KG1 (cell line): ENCODE measurements at regions not wholly inside any gene's neighbourhood (a gene's known extent, or its start where the extent isn't known, plus 50 kb on each side); places are given as distances from the start of the nearest gene placed in this dataset.
"Not testable (repeated sequence)": the region's sequence is repeated elsewhere in the genome, so short reads cannot be mapped to it uniquely, and the experiment has no call there.

Experiments used
- DNase-seq: peaks from one replicate; lab custom pipeline; 2025; lab: John Stamatoyannopoulos, UW

DNA sequence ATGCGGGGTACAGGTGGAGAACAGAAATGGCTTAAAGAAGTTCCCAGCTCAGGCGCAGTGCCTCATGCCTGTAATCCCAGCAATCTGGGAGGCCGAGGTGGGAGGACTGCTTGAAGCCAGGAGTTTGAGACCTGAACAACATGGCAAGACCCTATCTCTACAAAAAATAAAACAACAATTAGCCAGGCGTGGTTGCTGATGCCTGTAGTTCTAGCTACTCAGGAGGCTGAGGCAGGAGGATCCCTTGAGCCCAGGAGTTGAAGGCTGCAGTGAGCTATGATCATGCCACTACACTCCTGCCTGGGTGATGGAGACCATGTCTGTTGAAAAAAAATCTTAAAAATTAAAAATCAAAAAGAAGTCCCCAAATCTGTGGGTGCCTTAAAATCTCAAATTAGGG, 228.3 kb upstream of the WSB1 start:
- DNase-seq, result no peak

DNA sequence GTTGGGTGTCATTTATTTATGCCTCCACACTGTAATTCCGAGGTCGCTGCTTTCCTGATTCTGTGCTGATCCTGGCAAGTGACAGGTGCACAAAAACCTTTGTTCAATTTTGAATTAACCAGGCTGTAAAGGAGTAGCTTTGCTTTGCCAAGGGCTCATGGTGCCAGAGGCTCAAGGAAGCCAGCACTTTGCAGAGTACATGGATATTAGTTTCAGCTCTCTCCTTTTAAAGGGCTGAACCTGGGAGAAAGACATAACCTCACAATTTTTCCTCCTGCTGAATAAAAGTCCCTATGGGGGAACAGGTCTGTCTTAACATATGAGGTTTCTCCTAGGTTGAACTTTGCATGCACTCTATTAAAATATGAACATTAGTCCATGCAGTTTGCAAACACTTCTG, 227.6 kb upstream of the WSB1 start:
- no peak for DNase-seq

DNA sequence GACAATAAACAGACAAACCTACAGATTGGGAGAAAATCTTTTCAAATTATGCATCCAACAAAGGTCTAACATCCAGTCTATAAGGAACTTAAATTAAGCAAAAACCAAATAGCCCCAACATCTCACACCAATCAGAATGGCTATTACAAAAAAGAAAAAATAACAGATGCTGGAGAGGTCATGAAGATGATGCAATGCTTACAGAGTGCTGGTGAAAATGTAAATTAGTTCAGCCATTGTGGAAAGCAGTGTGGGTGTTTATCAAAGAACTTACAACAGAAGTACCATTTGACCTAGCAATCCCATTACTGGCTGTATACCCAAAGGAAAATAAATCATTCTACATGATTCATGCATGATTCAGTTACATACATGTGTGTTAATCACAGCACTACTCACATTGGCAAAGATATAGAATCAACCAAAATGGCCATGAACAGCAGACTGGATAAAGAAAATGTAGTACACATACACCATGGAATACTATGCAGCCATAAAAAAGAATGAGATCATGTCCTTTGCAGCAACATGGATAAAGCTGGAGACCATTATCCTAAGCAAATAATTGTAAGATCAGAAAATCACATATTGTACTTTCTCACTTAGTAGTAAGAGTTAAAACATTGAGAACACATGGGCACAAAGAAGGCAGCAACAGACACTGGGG, 223.9 kb upstream of the WSB1 start:
- no peak for DNase-seq

DNA sequence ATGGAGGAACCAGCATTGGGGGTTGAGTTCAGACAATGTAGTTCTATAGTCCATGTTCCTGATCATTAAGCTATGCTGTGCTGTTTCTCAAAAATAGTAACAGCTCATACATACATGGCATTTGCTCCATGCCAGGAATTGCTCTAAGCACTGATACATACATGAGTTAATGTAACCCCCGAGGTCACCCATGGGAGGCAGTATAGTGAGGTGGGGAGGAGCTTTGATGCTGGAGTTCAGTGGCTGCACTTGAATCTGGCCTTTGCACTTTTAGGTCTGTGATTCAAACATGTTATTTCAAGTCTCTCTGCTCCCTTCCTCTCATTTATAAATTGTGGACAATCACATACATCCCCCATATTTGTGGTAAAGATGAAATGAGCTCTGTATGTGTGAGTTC, 223.1 kb upstream of the WSB1 start:
- no peak for DNase-seq

DNA sequence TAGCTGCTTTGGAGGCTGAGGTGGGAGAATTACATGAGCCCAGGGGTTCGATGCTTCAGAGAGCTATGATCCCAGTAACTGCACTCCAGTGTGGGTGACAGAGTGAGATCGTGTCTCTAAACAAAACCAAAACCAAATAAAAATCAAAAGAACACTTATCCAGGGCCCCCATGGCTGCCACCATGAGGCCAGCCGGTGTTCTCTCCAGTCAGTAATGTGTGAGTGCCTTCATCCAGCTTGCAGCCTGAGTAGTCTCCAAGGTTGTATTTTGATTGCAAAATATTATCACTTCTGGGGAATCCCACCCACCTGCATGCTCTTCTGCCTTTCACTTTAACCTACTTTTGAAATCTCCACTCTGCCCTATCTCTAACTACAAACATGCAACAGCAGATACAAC, 221.0 kb upstream of the WSB1 start:
- no peak for DNase-seq

DNA sequence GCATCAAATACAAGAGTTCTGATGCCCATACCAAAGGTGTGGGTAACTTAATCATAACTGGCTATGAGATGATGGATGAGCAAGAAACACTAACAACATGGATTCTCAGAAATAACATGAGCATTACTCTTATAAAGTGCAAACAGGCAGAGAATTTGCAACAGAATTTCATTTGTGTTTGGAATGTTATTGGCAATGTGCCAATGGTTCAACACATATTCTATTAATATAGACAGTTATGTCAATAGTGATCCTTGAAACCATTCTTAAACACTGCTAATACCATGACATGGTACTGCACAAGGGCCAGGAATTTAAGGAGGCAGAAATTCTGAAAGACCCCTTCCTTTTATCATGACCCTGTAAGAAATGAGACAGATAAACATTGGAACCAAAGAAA, 217.1 kb upstream of the WSB1 start:
- DNase-seq, result no peak

DNA sequence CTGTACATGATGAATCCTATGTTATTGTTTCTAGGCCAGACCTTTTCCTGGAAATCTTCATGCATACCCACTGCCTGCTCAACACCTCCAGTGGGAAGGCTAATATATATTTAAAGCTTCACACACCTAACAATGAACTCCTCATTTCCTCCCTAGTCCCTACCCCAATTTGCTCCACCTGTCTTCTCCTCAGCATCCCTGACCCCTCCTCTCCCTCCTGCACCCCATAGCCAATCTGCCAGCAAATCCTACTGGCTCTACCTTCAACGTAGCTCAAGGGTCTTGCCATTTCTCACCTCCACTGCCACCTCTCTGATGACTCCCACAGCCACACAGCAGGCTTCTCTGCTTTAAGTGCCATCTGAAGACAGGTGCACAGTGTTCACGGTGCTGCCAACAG, 215.6 kb upstream of the WSB1 start:
- DNase-seq, result no peak

DNA sequence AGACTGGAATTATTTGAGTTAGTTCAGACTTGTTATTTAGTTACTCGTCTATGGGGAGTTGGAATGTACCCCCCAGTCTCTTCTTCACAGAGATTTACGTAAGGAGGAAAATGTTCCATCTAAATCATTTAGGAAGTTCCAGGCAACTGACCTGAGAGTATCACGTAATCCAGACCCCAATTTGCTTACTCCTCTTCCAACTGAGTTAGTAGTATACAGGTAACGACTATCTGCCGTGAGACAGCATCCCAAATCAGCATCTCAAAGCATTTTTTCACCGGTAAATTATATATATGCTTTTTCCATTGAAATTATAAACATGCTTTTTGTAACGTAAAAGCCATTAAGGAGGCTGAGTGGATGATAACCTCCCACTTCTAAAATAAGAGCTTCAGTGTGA, 214.3 kb upstream of the WSB1 start:
- DNase-seq, result no peak

DNA sequence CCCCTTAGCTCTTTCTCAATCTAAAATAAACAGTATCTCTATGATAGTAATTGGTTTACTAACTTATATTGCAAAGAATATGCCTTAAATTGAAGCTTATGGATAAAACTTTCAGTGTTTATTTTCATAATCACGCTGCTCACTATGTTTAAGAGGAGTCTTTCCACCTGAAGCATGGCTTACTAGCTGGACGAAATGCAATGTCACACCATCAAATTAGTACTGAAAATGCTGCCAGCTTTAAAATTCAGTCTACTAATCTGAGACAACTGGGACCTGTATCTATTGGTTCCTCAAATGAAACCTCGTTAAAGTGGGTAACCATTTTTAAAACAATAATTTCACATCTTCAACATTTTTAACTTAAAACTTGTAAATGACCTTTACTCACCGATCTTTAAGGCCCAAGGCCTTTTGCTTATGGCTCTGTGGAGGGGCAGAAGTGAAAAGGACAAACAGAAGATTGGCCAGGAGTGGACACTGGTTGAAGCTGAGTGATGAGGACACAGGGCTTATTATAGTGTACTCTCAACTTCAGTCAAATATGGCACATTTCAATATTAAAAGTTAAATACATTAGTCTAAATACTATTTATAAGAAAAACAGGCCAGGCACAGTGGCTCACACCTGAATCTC, 212.8 kb upstream of the WSB1 start:
- no peak for DNase-seq

DNA sequence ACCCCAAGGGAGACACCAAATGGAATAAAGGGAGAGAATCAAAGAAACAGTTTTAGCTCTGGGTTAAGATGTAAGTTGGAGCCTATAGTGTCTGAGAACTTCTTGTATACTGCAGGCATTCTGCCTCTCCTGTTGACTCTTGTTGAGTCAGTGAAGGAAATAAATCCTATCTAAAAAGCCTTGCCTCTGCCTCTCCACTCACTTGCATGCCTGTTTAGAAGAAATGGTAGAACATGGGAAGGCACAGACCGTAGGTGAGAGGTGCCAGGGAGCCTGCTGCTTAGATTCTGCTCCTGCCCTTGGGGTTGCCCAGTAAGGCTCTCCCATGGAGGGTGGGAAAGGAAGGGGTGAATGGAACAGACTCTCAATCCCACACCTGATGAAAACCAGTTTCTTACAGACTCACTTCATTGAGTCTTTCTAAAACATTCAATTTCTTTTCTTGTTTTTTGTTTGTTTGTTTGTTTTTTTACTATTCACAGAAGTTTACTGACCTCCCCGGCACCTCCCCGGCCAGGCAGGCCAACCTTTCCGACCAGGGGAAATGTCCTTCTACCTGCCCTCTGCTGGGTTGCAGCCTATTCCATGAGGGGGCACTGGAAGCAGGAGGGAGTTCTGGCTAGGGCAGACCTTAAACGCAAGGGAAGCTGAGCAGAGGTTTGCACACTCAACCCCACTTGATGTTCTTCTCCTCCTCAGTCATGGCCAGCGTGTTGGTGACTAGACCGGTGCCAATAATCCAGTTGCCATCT, 211.7 kb upstream of the WSB1 start:
- no peak for DNase-seq

DNA sequence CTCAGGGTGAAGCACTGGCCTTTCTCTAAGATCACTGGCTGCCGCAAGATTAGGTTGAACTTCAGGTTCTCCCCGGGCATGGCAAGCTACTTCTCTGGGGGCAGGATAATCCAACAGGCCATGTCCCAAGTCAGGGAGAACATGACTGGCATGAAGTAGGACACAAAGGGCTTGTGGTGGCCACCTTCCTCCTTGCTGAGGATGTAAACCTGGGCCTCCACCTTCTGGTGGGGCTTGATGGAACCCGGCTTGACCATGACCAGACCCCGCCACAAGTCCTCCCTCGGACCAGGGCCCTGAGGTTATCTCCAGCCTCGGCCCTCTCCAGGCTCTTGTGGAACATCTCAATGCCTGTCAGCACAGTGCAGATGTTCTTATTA, 211.1 kb upstream of the WSB1 start:
- no peak for DNase-seq

DNA sequence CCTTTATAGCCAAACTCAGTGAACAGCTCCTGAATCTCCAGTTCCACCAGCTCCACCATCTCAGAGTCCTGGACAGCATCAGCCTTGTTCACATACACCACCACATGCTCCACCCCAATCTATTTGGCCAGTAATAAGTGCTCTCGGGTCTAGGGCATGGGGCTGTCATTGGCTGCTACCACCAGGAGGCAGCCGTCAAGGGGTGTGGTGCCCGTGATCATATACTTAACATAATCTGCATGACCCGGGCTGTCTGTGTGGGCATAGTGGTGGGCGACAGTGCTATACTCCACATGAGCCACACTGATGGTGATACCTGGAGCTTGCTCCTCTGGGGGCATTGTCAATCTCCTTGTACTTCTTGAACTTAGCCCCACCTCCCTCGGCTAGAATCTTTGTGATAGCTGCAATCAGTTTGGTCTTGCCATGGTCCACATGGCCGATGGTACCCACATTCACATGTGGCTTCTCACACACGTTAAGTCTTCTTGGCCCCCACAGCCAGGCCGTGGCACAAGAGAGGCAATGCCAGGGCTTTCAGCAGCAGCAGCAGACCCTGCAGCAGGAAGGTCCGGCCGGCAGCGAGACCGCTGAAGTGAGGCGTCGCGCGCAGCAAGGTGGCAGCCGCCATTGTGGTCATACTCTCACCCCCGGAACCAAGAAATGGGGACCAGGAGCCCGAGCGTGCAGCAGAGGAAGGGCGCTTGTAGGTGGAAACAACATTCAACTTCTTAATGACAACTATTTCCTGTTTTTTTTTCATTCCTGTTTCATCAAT, 210.3 kb upstream of the WSB1 start:
- no peak for DNase-seq

DNA sequence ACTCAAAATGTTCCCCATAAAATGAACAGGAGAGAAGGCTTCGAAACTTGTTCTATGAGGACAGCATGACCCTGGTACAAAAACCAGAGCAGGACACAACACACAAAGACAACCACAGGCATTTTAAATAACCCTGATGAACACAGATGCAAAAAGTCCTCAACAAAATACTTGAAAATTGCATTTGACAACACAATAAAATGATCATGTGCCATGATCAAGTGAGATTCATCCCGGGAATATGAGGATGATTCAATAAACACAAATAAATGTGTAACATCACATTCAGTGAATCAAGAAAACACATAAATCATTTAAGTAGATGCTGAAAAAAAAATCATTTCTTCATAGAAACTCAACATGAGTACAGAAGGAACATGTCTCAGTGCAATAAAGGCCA, 208.4 kb upstream of the WSB1 start:
- no peak for DNase-seq

DNA sequence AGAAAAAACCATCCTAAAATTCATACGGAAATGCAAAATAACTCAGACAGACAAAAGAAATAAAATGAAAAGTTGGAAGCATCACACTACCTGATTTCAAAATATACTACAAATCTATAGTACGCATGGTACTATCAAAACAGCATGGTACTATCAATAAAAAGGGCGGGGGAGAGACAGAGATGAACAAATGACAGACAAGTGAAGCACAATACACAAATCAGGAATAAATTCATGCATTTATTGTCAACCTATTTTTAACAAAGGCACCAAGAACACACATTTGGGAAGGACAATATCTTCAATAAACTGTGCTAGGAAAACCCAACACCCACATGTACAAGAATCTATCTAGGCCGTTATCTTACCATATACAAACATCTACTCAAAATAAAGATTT, 207.4 kb upstream of the WSB1 start:
- no peak for DNase-seq

DNA sequence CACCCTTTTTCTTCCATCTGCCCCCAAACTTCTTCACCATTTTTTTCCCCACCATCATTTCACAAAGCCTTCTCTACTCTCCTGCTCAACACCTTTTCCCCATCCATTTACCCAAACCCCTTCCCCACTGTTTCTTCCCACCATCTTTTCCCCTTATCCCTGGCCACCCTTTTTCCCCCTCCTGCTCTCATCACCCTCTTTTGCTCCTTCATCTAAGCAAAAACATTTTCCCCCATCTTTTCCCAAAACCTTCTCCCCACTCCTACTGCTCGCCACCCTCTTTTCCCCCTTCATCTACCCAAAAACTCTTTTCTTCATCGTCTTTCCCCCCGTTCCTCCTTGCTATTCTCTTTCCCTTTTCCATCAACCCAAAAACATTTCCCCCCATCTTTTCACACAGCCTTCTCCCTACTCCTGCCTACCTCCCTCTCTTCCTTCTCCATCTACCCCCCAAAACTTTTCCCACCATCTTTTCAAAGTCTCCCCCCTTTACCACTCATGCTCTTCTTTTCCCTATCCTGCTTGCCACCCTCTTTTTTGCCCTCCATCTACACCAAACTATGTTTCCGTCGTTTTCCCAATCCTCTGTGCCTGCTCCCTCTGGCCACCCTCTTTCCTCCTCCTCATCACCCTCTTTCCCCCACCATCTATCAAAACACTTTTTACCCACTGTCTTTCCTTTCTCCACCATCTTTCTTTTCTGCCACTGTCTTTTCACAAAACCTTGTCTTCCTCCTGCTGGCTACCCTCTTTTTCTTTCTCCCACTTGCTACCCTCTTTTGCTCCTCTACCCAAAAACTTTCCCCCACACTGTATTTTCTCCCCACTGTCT, 205.8 kb upstream of the WSB1 start:
- no peak for DNase-seq

DNA sequence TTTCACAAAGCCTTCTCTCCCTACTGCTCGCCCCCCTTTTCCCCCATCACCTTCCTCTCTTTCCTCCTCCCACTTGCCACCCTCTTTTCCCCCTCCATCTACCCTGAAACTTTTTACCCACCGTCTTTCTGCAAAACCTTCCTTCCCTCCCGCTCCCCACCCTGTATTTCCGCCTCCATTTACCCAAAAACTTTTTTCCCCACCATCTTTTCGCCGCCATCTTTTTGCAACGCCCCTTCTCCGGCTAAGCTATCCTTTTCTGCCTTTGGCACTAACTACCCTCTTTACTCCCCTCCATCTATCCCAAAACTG, 205.2 kb upstream of the WSB1 start:
- no peak for DNase-seq

DNA sequence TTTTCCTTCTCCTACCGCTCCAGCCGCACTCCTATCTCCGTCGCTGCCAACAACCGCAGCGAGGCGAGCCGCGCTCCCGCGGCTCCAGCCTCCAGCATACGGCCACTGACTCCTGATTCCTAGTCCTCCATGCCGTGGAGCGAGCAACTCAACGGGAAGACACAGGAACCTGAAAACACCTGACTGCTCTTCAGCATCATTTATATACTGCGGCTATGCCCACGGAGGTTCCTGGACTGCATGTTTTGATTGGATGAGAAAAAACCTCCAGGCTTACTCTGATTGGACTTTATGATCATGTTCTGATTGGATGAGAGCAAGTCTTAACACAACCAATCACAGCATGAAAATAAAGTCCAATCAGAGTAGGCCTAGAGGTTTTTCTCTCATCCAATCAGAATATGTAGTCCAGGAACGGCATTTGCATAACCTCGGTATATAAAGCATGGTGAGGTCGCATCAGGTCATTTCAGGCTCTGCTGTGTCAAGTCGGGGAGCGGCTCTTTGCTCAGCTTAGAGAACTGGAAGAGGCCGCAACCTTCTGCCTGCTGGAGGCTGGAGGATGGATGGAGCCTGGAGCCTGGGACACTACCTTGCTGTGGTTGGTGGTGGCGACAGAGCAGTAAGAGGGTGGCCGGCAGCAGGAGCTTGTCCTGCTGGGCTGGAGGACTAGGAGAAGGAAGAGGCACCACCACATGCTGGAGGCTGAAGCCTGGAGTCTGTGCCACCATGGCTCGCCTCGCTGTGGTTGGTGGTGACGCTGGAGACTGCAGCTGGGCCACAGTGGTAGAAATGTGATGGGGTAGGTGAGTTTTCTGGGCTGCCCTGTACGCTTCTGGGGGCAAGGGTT, 204.6 kb upstream of the WSB1 start:
- not testable (repeated sequence) for DNase-seq

DNA sequence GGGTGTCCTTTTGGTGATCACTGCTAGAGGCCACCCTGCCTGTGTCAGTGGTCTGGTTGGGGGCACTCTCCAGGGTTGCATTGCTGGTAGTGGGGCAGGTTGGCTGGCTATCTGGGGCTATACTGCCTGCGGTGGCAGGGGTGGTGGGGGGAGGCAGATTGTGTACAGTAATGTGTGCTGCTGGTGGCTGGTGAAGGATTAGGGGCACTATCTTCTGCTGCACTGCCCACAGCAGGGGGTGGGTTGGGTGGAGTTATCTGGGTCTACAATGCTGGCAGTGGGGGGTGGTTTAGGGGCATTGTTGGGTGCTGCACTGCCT, 204.0 kb upstream of the WSB1 start:
- no peak for DNase-seq

DNA sequence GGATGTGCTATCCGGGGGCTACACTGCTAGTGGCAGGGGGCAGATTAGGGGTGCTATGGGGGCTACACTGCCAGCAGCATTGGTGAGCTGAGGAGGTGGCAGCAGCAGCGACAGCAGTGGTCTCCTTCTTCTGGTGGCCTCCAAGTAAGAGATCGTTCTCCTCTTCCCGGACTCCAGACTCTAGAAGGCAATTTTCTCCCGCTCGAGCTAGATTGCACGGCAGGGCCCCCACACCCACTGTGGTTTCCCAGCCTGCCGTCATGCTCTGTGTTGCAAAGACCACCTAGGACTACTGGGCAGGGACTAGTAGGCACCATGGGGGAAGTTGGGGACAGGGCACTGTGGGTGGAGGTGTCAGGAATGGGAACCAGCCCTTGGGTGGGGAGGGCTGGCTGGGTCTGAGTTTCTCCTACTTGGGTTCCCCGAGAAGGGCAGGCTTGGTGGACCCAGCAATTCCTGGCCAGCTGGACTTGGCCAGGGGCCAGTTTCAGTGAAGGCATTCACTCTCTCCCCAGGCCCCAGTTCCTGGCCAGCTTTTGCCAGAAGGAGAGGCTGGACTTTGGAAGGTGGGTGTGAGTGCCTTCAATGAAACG, 203.4 kb upstream of the WSB1 start:
- not testable (repeated sequence) for DNase-seq

DNA sequence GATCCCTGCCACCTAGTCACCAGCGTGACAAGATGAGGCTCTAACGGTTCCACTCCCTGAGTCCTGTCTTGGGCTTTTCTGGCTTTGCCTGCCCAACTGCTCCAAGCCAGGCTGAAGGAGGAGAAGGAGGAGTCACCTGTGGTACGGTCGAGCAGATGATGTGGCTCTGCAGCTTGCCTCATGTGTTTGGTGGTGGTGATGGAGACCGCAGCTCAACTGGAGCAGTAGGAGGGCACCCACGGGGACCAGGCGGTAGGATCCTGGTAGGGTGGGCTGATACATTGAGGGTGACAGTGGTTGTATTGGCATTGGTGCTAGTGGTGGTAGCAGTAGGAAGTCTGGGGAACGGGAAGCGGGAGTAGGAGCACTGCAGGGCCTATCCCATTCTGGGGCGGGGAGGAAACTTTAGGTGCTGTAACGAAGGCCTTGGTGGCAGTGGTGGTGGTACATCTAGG, 202.8 kb upstream of the WSB1 start:
- DNase-seq, result no peak

DNA sequence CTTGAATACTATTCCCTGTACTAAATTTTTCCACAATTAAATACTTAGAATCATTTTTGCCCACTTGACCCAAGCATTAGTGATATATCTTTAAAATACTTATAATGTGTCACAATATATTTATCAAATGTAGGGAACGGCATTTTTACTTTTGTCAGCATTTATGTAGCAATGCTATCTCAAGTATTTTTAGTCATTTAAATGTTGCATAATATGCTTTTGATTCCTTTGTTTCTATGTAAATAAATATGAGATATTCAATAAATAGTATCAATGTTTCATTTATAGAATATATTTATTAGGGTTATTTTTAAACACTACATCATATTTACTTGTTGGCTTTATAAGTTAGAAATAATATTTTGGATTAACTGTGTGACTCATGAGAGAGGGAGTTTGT, 199.7 kb upstream of the WSB1 start:
- DNase-seq, result not testable (repeated sequence)
